Fibroblast of lung (primary cell): ENCODE measurements at regions not wholly inside any gene's neighbourhood (a gene's known extent, or its start where the extent isn't known, plus 50 kb on each side); places are given as distances from the start of the nearest gene placed in this dataset.

Source experiments
- EZH2 ChIP-seq: IDR thresholded peaks from 2 replicates; pipeline ENCODE4 v1.5.1; 2012; ENCODE audit warnings: low read length, control low read depth, mild to moderate bottlenecking; ENCODE audit errors: missing control alignments
- TF ChIP-seq, protein P1 (sequence below), 2 donors: IDR thresholded peaks in 1 of 2; conservative IDR thresholded peaks in 1 of 2; 1 replicate in 1 of 2; 2 replicates in 1 of 2; pipeline ENCODE4 v1.5.1; 2011 to 2012; ENCODE audit warnings: low read length in 2 of 2, control low read depth in 1 of 2, inconsistent platforms in 1 of 2, low read depth in 1 of 2, mild to moderate bottlenecking in 1 of 2

DNA sequence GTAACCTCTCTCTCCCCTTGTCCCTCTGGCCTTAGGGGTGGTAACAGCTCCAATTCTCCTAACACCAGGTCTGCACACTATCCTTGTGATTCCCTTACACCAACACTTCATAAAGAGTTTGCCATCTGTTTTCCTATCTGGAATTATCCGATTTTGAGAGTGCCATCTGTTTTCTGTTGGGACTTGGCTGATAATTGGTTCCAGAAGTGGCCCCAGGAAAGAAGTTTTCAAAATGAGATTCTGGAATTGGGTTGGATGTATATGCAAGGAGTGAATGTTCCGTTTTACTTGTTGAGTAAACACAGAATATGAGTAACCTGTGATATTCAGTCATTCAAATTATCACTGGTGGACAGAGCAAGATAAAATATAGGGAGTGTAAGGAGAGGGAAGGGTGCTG lies 134.1 kb upstream of the HS3ST3A1 start:
- TF ChIP-seq, protein P1, sequence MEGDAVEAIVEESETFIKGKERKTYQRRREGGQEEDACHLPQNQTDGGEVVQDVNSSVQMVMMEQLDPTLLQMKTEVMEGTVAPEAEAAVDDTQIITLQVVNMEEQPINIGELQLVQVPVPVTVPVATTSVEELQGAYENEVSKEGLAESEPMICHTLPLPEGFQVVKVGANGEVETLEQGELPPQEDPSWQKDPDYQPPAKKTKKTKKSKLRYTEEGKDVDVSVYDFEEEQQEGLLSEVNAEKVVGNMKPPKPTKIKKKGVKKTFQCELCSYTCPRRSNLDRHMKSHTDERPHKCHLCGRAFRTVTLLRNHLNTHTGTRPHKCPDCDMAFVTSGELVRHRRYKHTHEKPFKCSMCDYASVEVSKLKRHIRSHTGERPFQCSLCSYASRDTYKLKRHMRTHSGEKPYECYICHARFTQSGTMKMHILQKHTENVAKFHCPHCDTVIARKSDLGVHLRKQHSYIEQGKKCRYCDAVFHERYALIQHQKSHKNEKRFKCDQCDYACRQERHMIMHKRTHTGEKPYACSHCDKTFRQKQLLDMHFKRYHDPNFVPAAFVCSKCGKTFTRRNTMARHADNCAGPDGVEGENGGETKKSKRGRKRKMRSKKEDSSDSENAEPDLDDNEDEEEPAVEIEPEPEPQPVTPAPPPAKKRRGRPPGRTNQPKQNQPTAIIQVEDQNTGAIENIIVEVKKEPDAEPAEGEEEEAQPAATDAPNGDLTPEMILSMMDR (conservative IDR thresholded peaks at IDR 0.05 in 1 of 2, IDR thresholded peaks at IDR 0.05 in 1 of 2; ENCODE audit: low read depth in 1 of 2, low read length in 2 of 2): no peak
- no peak for TF ChIP-seq EZH2
